Calu3 (cell line): ENCODE measurements at regions not wholly inside any gene's neighbourhood (a gene's known extent, or its start where the extent isn't known, plus 50 kb on each side); places are given as distances from the start of the nearest gene placed in this dataset.

Experiments used
- BruUV-seq: library from RNA; stranded (reverse); fragments of 400-500 nt; replicated peaks from 2 replicates; lab custom pipeline; 2021; lab: Mats Ljungman, UMichigan
- CTCF ChIA-PET: fragments of 300-600 bp; sonication (Branson Sonifier 250); formaldehyde crosslinking; loops from one replicate; lab custom pipeline; 2022; ENCODE audit warnings: antibody characterized with exemption; lab: Charles Lee
- DNase-seq: peaks from one replicate; pipeline ENCODE4 v3.0.0; 2022
- H3K27ac Mint-ChIP-seq: one replicate; pipeline ENCODE4 v1.8.0; 2022; ENCODE audit warnings: mixed read lengths; ENCODE audit not compliant: unreplicated experiment
- H3K27me3 Mint-ChIP-seq: one replicate; pipeline ENCODE4 v1.8.0; 2022; ENCODE audit warnings: mixed read lengths; ENCODE audit not compliant: unreplicated experiment
- H3K36me3 Mint-ChIP-seq: one replicate; pipeline ENCODE4 v1.8.0; 2022; ENCODE audit warnings: mild to moderate bottlenecking, moderate library complexity, mixed read lengths; ENCODE audit not compliant: insufficient read depth, unreplicated experiment
- H3K4me1 Mint-ChIP-seq: one replicate; pipeline ENCODE4 v1.8.0; 2022; ENCODE audit warnings: mild to moderate bottlenecking, low read depth, mixed read lengths; ENCODE audit not compliant: unreplicated experiment
- H3K4me3 Mint-ChIP-seq: one replicate; pipeline ENCODE4 v1.8.0; 2022; ENCODE audit warnings: mild to moderate bottlenecking, low read depth, moderate library complexity, mixed read lengths; ENCODE audit not compliant: unreplicated experiment
- H3K9me3 Mint-ChIP-seq: one replicate; pipeline ENCODE4 v1.8.0; 2022; ENCODE audit warnings: low read depth, mixed read lengths; ENCODE audit not compliant: unreplicated experiment
- intact Hi-C: fragments of 100-400 bp; cut with micrococcal nuclease; formaldehyde crosslinking; loops from one replicate; pipeline ENCODE4 v1.10.0; 2022; ENCODE audit not compliant: unreplicated experiment
- TF ChIP-seq, protein P1 (sequence below): fragments of 200-600 bp; IDR thresholded peaks from one replicate; pipeline ENCODE4 v1.8.0; 2022; ENCODE audit warnings: antibody characterized with exemption; ENCODE audit not compliant: unreplicated experiment

DNA sequence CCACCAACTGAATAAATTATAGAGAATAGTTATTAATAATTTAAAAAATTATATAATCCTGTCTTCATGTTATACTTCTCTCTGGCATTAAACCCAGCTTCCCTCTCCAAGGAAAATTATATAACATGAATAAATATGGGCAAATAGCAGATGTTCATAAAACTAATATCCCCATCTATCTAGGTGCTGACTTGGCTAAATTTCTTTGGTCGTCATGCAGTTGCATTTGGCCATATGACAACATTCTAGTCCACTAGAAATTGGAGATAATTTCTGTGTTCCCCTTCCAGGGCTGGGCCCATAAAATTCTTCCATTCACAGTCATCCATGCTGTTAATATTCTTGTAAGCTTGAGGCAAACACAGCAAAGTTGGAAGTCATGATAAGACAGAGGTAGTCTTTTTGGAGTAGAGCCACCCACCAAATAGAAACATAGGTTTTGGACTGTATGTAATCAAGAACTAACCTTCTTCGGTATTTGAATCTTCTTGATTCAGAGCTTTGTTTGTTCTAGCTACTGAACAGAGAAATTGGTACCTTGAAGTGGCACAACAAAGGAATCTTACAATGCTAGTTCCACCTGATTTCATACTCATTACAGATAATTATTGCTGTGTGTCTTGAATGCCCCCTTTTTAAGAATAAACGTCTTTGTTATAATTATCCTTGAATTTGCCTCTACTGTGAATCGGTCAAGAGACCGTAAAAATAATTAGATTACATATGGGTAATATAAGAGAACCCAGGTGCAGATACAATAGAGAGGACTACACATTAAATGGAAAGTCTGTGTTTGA, 678.5 kb upstream of the PCDH20 start:
- no peaks in the 10 kb centered on the region for H3K4me1 Mint-ChIP-seq
- CTCF ChIA-PET, result no interaction called here
- TF ChIP-seq, protein P1, sequence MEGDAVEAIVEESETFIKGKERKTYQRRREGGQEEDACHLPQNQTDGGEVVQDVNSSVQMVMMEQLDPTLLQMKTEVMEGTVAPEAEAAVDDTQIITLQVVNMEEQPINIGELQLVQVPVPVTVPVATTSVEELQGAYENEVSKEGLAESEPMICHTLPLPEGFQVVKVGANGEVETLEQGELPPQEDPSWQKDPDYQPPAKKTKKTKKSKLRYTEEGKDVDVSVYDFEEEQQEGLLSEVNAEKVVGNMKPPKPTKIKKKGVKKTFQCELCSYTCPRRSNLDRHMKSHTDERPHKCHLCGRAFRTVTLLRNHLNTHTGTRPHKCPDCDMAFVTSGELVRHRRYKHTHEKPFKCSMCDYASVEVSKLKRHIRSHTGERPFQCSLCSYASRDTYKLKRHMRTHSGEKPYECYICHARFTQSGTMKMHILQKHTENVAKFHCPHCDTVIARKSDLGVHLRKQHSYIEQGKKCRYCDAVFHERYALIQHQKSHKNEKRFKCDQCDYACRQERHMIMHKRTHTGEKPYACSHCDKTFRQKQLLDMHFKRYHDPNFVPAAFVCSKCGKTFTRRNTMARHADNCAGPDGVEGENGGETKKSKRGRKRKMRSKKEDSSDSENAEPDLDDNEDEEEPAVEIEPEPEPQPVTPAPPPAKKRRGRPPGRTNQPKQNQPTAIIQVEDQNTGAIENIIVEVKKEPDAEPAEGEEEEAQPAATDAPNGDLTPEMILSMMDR, result no peak
- no peaks in the 10 kb centered on the region for H3K36me3 Mint-ChIP-seq
- no peak for DNase-seq
- H3K27ac Mint-ChIP-seq, result no peak overlapping the region
- BruUV-seq, result no TSS peak
- no peaks in the 10 kb centered on the region for H3K9me3 Mint-ChIP-seq
- no peak overlapping the region for H3K4me3 Mint-ChIP-seq
- no peaks in the 10 kb centered on the region for H3K27me3 Mint-ChIP-seq
- intact Hi-C loops, result no loop called here

DNA sequence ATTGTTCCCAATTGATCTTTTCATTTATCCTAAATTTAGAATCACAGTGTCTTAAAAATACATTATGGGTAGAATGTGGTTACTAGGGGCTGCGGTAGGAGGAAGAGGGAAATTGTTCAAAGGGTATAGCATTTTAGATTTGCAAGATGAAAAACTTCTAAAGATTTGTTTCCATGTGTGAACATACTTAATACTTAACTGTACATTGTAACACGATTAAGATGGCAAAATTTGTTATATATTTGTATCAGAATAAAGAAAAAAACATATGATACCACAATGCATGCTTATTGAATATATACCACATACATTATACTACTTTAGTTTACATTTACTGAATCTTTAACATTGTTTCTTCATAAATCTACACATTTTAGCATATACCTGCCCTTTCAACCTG, 677.3 kb upstream of the PCDH20 start:
- H3K4me1 Mint-ChIP-seq, result no peaks in the 10 kb centered on the region
- no peak overlapping the region for H3K27ac Mint-ChIP-seq
- intact Hi-C loops, result no loop called here
- no TSS peak for BruUV-seq
- CTCF ChIA-PET, result no interaction called here
- H3K36me3 Mint-ChIP-seq, result no peaks in the 10 kb centered on the region
- H3K27me3 Mint-ChIP-seq, result no peaks in the 10 kb centered on the region
- TF ChIP-seq, protein P1, result no peak
- H3K4me3 Mint-ChIP-seq, result no peak overlapping the region
- DNase-seq, result no peak
- H3K9me3 Mint-ChIP-seq, result no peaks in the 10 kb centered on the region

DNA sequence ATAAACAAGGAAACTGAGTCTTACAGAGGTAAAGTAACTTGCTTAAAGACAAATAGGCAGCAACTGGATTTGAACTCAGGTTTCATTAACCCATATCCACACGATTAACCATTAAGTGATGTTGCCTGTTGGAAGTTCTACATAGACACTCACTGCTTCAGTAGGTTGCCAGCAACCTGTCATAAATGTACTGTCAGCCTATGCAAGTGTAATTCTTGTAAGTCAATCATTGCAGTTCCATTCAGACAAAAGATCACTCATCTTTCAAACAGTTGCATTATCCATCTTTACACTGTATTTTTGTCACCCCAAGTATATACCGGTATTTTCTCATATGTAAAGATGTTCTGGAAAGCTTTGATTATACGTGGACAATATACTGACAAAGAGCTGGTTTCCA, 676.9 kb upstream of the PCDH20 start:
- Mint-ChIP-seq H3K36me3 (no peaks in the 10 kb centered on the region), H3K27me3 (no peaks in the 10 kb centered on the region), H3K9me3 (no peaks in the 10 kb centered on the region), H3K4me1 (no peaks in the 10 kb centered on the region), H3K27ac (no peak overlapping the region), H3K4me3 (no peak overlapping the region)
- BruUV-seq, result no TSS peak
- TF ChIP-seq, protein P1, result no peak
- no peak for DNase-seq
- intact Hi-C loops, result no loop called here
- CTCF ChIA-PET, result no interaction called here

DNA sequence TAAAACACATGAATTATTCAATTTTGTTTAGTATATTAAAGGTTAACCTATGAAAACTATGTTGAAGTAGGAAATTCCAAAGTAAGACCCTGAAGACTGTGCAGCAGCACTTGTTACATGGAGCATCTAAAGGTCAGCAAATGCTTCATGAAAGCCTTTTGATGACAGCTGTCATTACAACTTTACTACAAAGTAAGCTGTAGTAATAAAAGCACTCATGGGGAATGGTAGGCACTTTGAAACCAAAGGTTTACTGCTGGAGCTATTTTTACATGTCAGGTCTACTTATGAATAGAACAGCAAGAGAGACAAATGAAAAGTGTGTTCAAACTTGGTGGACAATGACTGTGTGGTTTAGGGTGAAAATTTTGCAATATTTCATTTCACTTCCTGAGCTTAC, 672.5 kb upstream of the PCDH20 start:
- TF ChIP-seq, protein P1, result no peak
- Mint-ChIP-seq H3K27me3 (no peaks in the 10 kb centered on the region), H3K9me3 (no peaks in the 10 kb centered on the region), H3K27ac (no peak overlapping the region), H3K4me3 (no peak overlapping the region), H3K36me3 (no peaks in the 10 kb centered on the region), H3K4me1 (no peaks in the 10 kb centered on the region)
- CTCF ChIA-PET, result no interaction called here
- no peak for DNase-seq
- intact Hi-C loops, result no loop called here
- BruUV-seq, result no TSS peak
